Right lobe of liver (tissue), 4 donors: ENCODE measurements at regions not wholly inside any gene's neighbourhood (a gene's known extent, or its start where the extent isn't known, plus 50 kb on each side); places are given as distances from the start of the nearest gene placed in this dataset.

Experiments
- POLR2A ChIP-seq: fragments of 450-650 bp; IDR thresholded peaks from one replicate; pipeline ENCODE4 v1.6.1; 2017; ENCODE audit warnings: antibody characterized with exemption, mild to moderate bottlenecking
- TF ChIP-seq, protein P1 (sequence below), 4 donors: fragments of 200-600 bp in 3 of 4; fragments of 450-650 bp in 1 of 4; IDR thresholded peaks; one replicate each; pipeline versions ENCODE4 v1.5.1 to v1.8.0; 2016 to 2022; ENCODE audit warnings: antibody characterized with exemption in 4 of 4, mild to moderate bottlenecking in 2 of 4
- donor health status: DM: no; HTN: no; CAD: no.
- donor health status: DM: no; HTN: no; CAD: no.
- donor health status: DM: no; HTN: yes; CAD: no.

DNA sequence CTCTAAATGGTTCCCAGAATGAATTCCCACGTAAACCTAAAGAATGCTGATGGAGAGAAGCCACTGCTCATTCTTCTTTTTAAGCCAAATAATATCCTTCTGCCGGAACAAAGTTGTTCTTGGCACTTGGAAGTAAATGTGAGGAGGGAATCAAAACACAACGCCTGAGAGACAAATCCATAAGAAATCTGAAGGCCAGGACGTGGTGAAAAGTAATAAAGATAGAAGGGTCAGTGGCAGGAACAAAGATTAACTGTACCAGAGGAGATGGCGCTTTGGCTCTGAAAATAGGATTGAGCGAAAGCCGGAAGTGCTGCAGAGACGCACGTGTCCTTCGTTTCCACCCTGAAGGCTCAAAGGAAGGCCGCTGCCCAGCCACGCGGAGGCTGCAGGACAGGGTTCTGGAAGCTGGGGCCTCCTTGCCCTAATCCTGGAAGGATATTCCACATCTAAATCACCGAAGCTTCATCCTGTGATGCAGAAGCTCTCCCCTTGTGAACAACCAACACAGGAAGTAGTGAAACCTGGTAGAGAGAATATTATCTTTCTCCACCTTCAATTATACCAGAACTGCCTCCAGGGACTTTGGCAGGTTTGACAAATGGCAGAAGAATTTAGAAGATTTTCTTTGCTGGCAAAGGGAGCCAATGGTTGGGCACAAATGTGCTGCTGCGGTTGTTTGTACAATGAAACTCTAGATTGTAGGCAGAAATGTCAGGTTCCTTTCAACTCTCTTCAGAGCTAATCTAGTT, 214.6 kb upstream of the SERP2 start:
- TF ChIP-seq, protein P1, sequence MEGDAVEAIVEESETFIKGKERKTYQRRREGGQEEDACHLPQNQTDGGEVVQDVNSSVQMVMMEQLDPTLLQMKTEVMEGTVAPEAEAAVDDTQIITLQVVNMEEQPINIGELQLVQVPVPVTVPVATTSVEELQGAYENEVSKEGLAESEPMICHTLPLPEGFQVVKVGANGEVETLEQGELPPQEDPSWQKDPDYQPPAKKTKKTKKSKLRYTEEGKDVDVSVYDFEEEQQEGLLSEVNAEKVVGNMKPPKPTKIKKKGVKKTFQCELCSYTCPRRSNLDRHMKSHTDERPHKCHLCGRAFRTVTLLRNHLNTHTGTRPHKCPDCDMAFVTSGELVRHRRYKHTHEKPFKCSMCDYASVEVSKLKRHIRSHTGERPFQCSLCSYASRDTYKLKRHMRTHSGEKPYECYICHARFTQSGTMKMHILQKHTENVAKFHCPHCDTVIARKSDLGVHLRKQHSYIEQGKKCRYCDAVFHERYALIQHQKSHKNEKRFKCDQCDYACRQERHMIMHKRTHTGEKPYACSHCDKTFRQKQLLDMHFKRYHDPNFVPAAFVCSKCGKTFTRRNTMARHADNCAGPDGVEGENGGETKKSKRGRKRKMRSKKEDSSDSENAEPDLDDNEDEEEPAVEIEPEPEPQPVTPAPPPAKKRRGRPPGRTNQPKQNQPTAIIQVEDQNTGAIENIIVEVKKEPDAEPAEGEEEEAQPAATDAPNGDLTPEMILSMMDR (IDR thresholded peaks at IDR 0.05): no peak
- TF ChIP-seq POLR2A: no peak
